ENCODE measurements at regions not wholly inside any gene's neighbourhood (a gene's known extent, or its start where the extent isn't known, plus 50 kb on each side); places are given as distances from the start of the nearest gene placed in this dataset.

- no peak overlapping the region for H3K27ac ChIP-seq (ENCODE audit: low read length)
- H2AFZ ChIP-seq (ENCODE audit: low read depth, low read length): no peak overlapping the region
- H3K36me3 ChIP-seq (ENCODE audit: insufficient read depth, low read length): no peaks in the 10 kb centered on the region
- H3K4me3 ChIP-seq (ENCODE audit: low read depth in 1 of 2, low read length in 2 of 2): no peak overlapping the region
- H3K9ac ChIP-seq (ENCODE audit: low read depth, low read length): no peak overlapping the region
- no peak for TF ChIP-seq CTCF (IDR thresholded peaks at IDR 0.05; ENCODE audit: borderline replicate concordance, extremely low read depth, low read length, poor library complexity, severe bottlenecking)
- TF ChIP-seq EZH2 (IDR thresholded peaks at IDR 0.05; ENCODE audit: borderline replicate concordance, low read depth, low read length, severe bottlenecking): no peak
- H3K4me2 ChIP-seq (ENCODE audit: insufficient read depth, low read length): no peak overlapping the region
- no peak for DNase-seq
- H3K27me3 ChIP-seq (ENCODE audit: insufficient read depth, low read length, poor library complexity): no peaks in the 10 kb centered on the region
- no peaks in the 10 kb centered on the region for H3K9me3 ChIP-seq (ENCODE audit: insufficient read depth, low read length, severe bottlenecking)
- no peaks in the 10 kb centered on the region for H3K79me2 ChIP-seq (ENCODE audit: insufficient read depth, low read length)
- H3K4me1 ChIP-seq (ENCODE audit: insufficient read depth, low read length): no peaks in the 10 kb centered on the region
- no peaks in the 10 kb centered on the region for H4K20me1 ChIP-seq (ENCODE audit: insufficient read depth, low read length)
- ATAC-seq (ENCODE audit: insufficient read depth, low read depth): no peak
These were observed 73.5 kb upstream of the NPSR1 start for GRCh38 chr7:34584526-34584925.

- H3K36me3 ChIP-seq (ENCODE audit: insufficient read depth, low read length): no peaks in the 10 kb centered on the region
- H3K4me3 ChIP-seq (ENCODE audit: low read depth in 1 of 2, low read length in 2 of 2): no peak overlapping the region
- ATAC-seq (ENCODE audit: insufficient read depth, low read depth) (no peak), DNase-seq (no peak)
- no peak overlapping the region for H2AFZ ChIP-seq (ENCODE audit: low read depth, low read length)
- no peaks in the 10 kb centered on the region for H3K79me2 ChIP-seq (ENCODE audit: insufficient read depth, low read length)
- no peak overlapping the region for H3K9ac ChIP-seq (ENCODE audit: low read depth, low read length)
- H3K9me3 ChIP-seq (ENCODE audit: insufficient read depth, low read length, severe bottlenecking): no peaks in the 10 kb centered on the region
- no peak overlapping the region for H3K4me2 ChIP-seq (ENCODE audit: insufficient read depth, low read length)
- H3K27ac ChIP-seq (ENCODE audit: low read length): no peak overlapping the region
- no peaks in the 10 kb centered on the region for H3K27me3 ChIP-seq (ENCODE audit: insufficient read depth, low read length, poor library complexity)
- TF ChIP-seq EZH2 (IDR thresholded peaks at IDR 0.05; ENCODE audit: borderline replicate concordance, low read depth, low read length, severe bottlenecking) (no peak), CTCF (IDR thresholded peaks at IDR 0.05; ENCODE audit: borderline replicate concordance, extremely low read depth, low read length, poor library complexity, severe bottlenecking) (no peak)
- no peaks in the 10 kb centered on the region for H4K20me1 ChIP-seq (ENCODE audit: insufficient read depth, low read length)
- no peaks in the 10 kb centered on the region for H3K4me1 ChIP-seq (ENCODE audit: insufficient read depth, low read length)
These were observed 61.1 kb upstream of the NPSR1 start for GRCh38 chr7:34596887-34597286.

- no peak overlapping the region for H3K9ac ChIP-seq (ENCODE audit: low read depth, low read length)
- TF ChIP-seq CTCF (IDR thresholded peaks at IDR 0.05; ENCODE audit: borderline replicate concordance, extremely low read depth, low read length, poor library complexity, severe bottlenecking) (no peak), EZH2 (IDR thresholded peaks at IDR 0.05; ENCODE audit: borderline replicate concordance, low read depth, low read length, severe bottlenecking) (no peak)
- H3K4me2 ChIP-seq (ENCODE audit: insufficient read depth, low read length): no peak overlapping the region
- no peak overlapping the region for H3K4me3 ChIP-seq (ENCODE audit: low read depth in 1 of 2, low read length in 2 of 2)
- no peaks in the 10 kb centered on the region for H4K20me1 ChIP-seq (ENCODE audit: insufficient read depth, low read length)
- no peak overlapping the region for H3K27ac ChIP-seq (ENCODE audit: low read length)
- DNase-seq: no peak
- no peaks in the 10 kb centered on the region for H3K36me3 ChIP-seq (ENCODE audit: insufficient read depth, low read length)
- H3K9me3 ChIP-seq (ENCODE audit: insufficient read depth, low read length, severe bottlenecking): no peaks in the 10 kb centered on the region
- no peak for ATAC-seq (ENCODE audit: insufficient read depth, low read depth)
- H3K27me3 ChIP-seq (ENCODE audit: insufficient read depth, low read length, poor library complexity): no peaks in the 10 kb centered on the region
- H3K4me1 ChIP-seq (ENCODE audit: insufficient read depth, low read length): no peaks in the 10 kb centered on the region
- H3K79me2 ChIP-seq (ENCODE audit: insufficient read depth, low read length): no peaks in the 10 kb centered on the region
- H2AFZ ChIP-seq (ENCODE audit: low read depth, low read length): no peak overlapping the region
These were observed 54.1 kb upstream of the NPSR1 start for GRCh38 chr7:34603711-34604444.

All from DND-41 (cell line).